PC-3 (cell line): ENCODE measurements at regions not wholly inside any gene's neighbourhood (a gene's known extent, or its start where the extent isn't known, plus 50 kb on each side); places are given as distances from the start of the nearest gene placed in this dataset.

Experiments used
- ATAC-seq: fragments of 200-7000 bp; cut with Tn5 transposase; 2 replicates; pipeline ENCODE4 v1.9.1; 2020; ENCODE audit warnings: mild to moderate bottlenecking, moderate library complexity
- BruUV-seq: library from RNA; stranded (reverse); fragments of 400-500 nt; replicated peaks from 2 replicates; lab custom pipeline; 2021; lab: Mats Ljungman, UMichigan
- CTCF ChIA-PET: fragments of 300-600 bp; sonication (Branson Sonifier 250); formaldehyde crosslinking; loops from one replicate; lab custom pipeline; 2022; ENCODE audit warnings: antibody characterized with exemption; lab: Charles Lee
- POLR2A ChIA-PET: fragments of 300-600 bp; sonication (Branson Sonifier 250); formaldehyde crosslinking; loops from one replicate; lab custom pipeline; 2022; ENCODE audit warnings: antibody characterized with exemption; ENCODE audit not compliant: unreplicated experiment; lab: Charles Lee
- DNase-seq: peaks from one replicate; pipeline ENCODE4 v3.0.0-alpha.2; 2015
- H2AFZ ChIP-seq: fragments of 300-600 bp; sonication (generic); 2 replicates; pipeline ENCODE4 v1.6.0; 2016; ENCODE audit warnings: antibody characterized with exemption, low read length
- H3F3A ChIP-seq: fragments of 300-600 bp; sonication (generic); one replicate; pipeline ENCODE4 v1.6.0; 2017; ENCODE audit warnings: antibody characterized with exemption, low read length, control low read depth, mild to moderate bottlenecking; ENCODE audit not compliant: unreplicated experiment
- H3K27ac ChIP-seq: fragments of 300-600 bp; sonication (generic); 2 replicates; pipeline ENCODE4 v1.5.1; 2016; ENCODE audit warnings: mild to moderate bottlenecking, low read length
- H3K27me3 ChIP-seq: fragments of 300-600 bp; sonication (generic); 2 replicates; pipeline ENCODE4 v1.6.1; 2016; ENCODE audit warnings: low read length, mixed read lengths
- H3K36me3 ChIP-seq: fragments of 300-600 bp; sonication (generic); 2 replicates; pipeline ENCODE4 v1.6.1; 2016; ENCODE audit warnings: low read depth, mixed run types, low read length, mixed read lengths
- H3K4me1 ChIP-seq: fragments of 300-600 bp; sonication (generic); 2 replicates; pipeline ENCODE4 v1.5.1; 2016; ENCODE audit warnings: low read length; ENCODE audit not compliant: insufficient read depth
- H3K4me2 ChIP-seq: fragments of 300-600 bp; sonication (generic); 2 replicates; pipeline ENCODE4 v1.6.0; 2016; ENCODE audit warnings: low read length
- H3K4me3 ChIP-seq: fragments of 300-600 bp; sonication (generic); 2 replicates; pipeline ENCODE4 v1.5.1; 2016; ENCODE audit warnings: mild to moderate bottlenecking, low read length, mixed read lengths
- H3K79me2 ChIP-seq: fragments of 300-600 bp; sonication (generic); 2 replicates; pipeline ENCODE4 v1.6.1; 2017; ENCODE audit warnings: low read length, mixed read lengths
- H3K9ac ChIP-seq: fragments of 300-600 bp; sonication (generic); 2 replicates; pipeline ENCODE4 v1.6.0; 2016; ENCODE audit warnings: mild to moderate bottlenecking, low read length
- H3K9me2 ChIP-seq: fragments of 300-600 bp; sonication (generic); replicated peaks from 2 replicates; pipeline ENCODE4 v1.6.1; 2016; ENCODE audit warnings: mixed run types, low read length, mixed read lengths
- H3K9me3 ChIP-seq: fragments of 300-600 bp; sonication (generic); 2 replicates; pipeline ENCODE4 v1.6.1; 2016; ENCODE audit warnings: low read length, mixed read lengths
- H4K20me1 ChIP-seq: fragments of 300-600 bp; sonication (generic); 2 replicates; pipeline ENCODE4 v1.6.1; 2016; ENCODE audit warnings: low read length, mixed read lengths
- EZH2 ChIP-seq: fragments of 300-600 bp; sonication (generic); IDR thresholded peaks from one replicate; pipeline ENCODE4 v1.6.1; 2017; ENCODE audit warnings: antibody characterized with exemption, mild to moderate bottlenecking, low read length; ENCODE audit not compliant: unreplicated experiment
- EZH2phosphoT487 ChIP-seq: fragments of 300-600 bp; sonication (generic); IDR thresholded peaks from 2 replicates; pipeline ENCODE4 v1.6.1; 2018; ENCODE audit warnings: mild to moderate bottlenecking, antibody characterized with exemption, low read length, borderline replicate concordance
- intact Hi-C: fragments of 100-400 bp; cut with micrococcal nuclease; formaldehyde crosslinking; loops from 2 replicates; pipeline ENCODE4 v1.9.0; 2023
- TF ChIP-seq, protein P1 (sequence below): fragments of 300-600 bp; sonication (generic); conservative IDR thresholded peaks from 2 replicates; pipeline ENCODE4 v1.5.1; 2017; ENCODE audit warnings: antibody characterized with exemption, low read depth, mild to moderate bottlenecking, low read length

DNA sequence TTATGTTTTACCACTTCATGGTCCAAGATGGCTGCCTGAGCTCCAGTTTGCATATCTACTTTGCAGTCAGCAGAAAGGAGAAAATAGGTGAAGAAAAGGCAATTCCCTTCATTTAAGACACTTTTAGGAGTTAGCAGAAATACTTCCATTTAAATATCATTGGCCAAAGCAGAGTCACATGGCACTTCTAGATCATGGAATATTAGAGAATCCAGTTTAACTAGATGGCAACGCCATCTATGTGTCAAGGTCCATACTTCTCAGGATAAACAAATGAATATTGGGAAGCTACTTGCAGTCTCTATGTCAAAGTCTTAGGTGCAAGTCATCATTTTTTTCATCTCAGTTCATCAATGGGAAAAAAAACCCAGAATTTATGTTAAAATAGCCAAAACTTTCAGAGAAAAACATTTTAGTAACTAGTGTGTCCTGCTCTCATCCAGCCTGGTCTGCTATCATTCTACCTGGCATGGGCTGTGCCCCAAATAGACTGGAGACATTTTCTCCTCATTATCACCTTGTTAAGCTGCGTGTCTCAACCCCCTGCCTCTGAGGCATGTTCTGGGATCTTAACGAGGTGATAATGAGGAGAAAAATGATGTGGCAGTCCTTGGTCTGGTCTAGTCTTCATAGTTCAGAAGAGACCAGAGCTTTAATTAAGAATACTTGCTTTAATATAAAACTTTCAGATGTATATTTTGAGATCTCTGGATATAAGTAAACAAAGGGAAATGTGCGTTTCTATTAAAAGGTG is 227.3 kb downstream of the TBX18 start:
- H3K36me3 ChIP-seq = no peaks in the 10 kb centered on the region
- no peak overlapping the region for H3K4me3 ChIP-seq
- no peaks in the 10 kb centered on the region for H3F3A ChIP-seq
- POLR2A ChIA-PET = no interaction called here
- H3K9ac ChIP-seq = no peak overlapping the region
- CTCF ChIA-PET = no interaction called here
- TF ChIP-seq EZH2phosphoT487 = no peak
- no peak for TF ChIP-seq EZH2
- TF ChIP-seq, protein P1, sequence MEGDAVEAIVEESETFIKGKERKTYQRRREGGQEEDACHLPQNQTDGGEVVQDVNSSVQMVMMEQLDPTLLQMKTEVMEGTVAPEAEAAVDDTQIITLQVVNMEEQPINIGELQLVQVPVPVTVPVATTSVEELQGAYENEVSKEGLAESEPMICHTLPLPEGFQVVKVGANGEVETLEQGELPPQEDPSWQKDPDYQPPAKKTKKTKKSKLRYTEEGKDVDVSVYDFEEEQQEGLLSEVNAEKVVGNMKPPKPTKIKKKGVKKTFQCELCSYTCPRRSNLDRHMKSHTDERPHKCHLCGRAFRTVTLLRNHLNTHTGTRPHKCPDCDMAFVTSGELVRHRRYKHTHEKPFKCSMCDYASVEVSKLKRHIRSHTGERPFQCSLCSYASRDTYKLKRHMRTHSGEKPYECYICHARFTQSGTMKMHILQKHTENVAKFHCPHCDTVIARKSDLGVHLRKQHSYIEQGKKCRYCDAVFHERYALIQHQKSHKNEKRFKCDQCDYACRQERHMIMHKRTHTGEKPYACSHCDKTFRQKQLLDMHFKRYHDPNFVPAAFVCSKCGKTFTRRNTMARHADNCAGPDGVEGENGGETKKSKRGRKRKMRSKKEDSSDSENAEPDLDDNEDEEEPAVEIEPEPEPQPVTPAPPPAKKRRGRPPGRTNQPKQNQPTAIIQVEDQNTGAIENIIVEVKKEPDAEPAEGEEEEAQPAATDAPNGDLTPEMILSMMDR = peak; percentile 53
- H3K9me2 ChIP-seq = no peaks in the 10 kb centered on the region
- ATAC-seq = peak; percentile 37; the same call in 1 of the 2 replicates
- H3K4me1 ChIP-seq = no peaks in the 10 kb centered on the region
- intact Hi-C loops = no loop called here
- no peaks in the 10 kb centered on the region for H3K79me2 ChIP-seq
- no peak overlapping the region for H2AFZ ChIP-seq
- H4K20me1 ChIP-seq = no peaks in the 10 kb centered on the region
- DNase-seq = peak; percentile 45
- H3K27me3 ChIP-seq = no peaks in the 10 kb centered on the region
- no peak overlapping the region for H3K27ac ChIP-seq
- no peak overlapping the region for H3K4me2 ChIP-seq
- BruUV-seq = no TSS peak
- H3K9me3 ChIP-seq = no peaks in the 10 kb centered on the region

DNA sequence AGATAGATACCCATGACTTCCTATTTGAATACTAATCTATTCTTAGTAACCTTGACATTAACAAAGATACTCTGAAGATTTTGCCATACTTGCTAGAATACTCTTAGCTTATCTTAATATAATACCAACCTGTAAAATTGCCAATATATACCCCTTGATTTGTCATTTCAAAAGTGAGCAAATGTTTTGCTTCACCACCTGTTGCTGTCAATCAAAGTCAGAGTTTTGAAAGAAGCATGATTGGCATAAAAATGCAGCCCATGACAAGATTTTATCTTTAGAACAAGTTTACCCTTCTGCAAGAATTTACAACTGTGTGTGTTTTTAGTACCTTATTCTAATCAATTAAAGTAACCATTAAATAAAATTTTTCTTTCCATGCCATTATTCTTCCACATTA is 236.2 kb downstream of the TBX18 start:
- no peaks in the 10 kb centered on the region for H3K9me2 ChIP-seq
- no peaks in the 10 kb centered on the region for H3K36me3 ChIP-seq
- peaks cover 9% of the 10 kb centered on the region; the same call in 1 of the 2 replicates for H3K4me1 ChIP-seq
- no peaks in the 10 kb centered on the region for H3K27me3 ChIP-seq
- no peak overlapping the region for H3K4me3 ChIP-seq
- intact Hi-C loops = no loop called here
- H3K9me3 ChIP-seq = no peaks in the 10 kb centered on the region
- no peaks in the 10 kb centered on the region for H3K79me2 ChIP-seq
- TF ChIP-seq EZH2 (no peak), EZH2phosphoT487 (no peak)
- TF ChIP-seq, protein P1 = no peak
- H2AFZ ChIP-seq = no peak overlapping the region
- DNase-seq (no peak), ATAC-seq (no peak)
- no peak overlapping the region for H3K9ac ChIP-seq
- ChIA-PET POLR2A (interaction anchor here (0.6 kb wide), 1 partner anchor 141 kb away, joined by 3 read pairs; no protein-coding TSS in a partner anchor), CTCF (no interaction called here)
- no peaks in the 10 kb centered on the region for H4K20me1 ChIP-seq
- no peak overlapping the region for H3K4me2 ChIP-seq
- H3K27ac ChIP-seq = no peak overlapping the region
- BruUV-seq = no TSS peak
- no peaks in the 10 kb centered on the region for H3F3A ChIP-seq

DNA sequence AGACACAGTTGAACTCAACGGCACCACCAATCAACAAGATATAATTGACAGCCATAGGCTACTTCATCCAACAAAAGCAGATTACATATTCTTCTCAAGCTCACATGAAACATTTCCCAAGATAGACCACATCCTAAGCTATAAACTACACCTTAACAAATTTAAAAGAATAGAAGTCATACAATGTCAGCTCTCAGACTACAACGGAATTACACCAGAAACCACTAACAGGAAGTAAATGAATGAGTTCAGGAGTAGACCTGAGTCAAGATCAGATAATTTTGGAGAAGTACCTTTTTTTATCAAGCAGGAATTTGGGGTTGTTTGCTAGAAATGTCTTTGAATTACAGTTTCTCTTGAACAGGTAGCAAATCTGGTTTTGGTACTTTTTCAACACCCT is 237.8 kb downstream of the TBX18 start:
- DNase-seq (no peak), ATAC-seq (no peak)
- Histone ChIP-seq H4K20me1 (no peaks in the 10 kb centered on the region), H3K4me1 (peaks cover 20% of the 10 kb centered on the region), H3K9ac (no peak overlapping the region), H3K9me2 (no peaks in the 10 kb centered on the region), H3K36me3 (no peaks in the 10 kb centered on the region), H3K9me3 (no peaks in the 10 kb centered on the region), H3K27me3 (no peaks in the 10 kb centered on the region), H3K4me3 (no peak overlapping the region), H3K27ac (no peak overlapping the region), H3F3A (no peaks in the 10 kb centered on the region), H2AFZ (no peak overlapping the region), H3K79me2 (no peaks in the 10 kb centered on the region), H3K4me2 (no peak overlapping the region)
- POLR2A ChIA-PET = no interaction called here
- no peak for TF ChIP-seq EZH2
- no peak for TF ChIP-seq EZH2phosphoT487
- TF ChIP-seq, protein P1 = no peak
- CTCF ChIA-PET = interaction anchor here (0.6 kb wide), 1 partner anchor 235 kb away, joined by 3 read pairs; no protein-coding TSS in a partner anchor
- no TSS peak for BruUV-seq
- intact Hi-C loops = no loop called here
